Osteoblast (primary cell): ENCODE measurements at regions not wholly inside any gene's neighbourhood (a gene's known extent, or its start where the extent isn't known, plus 50 kb on each side); places are given as distances from the start of the nearest gene placed in this dataset.
"Not testable (repeated sequence)": the region's sequence is repeated elsewhere in the genome, so short reads cannot be mapped to it uniquely, and the experiment has no call there.

Experiments used
- DNase-seq: peaks from one replicate; pipeline ENCODE4 v3.0.0; 2011; ENCODE audit warnings: low spot score, mixed read lengths; ENCODE audit not compliant: insufficient read length; ENCODE audit errors: missing footprints
- H2AFZ ChIP-seq: 2 replicates; pipeline ENCODE4 v1.6.0; 2011; ENCODE audit warnings: mild to moderate bottlenecking, low read length
- H3K27ac ChIP-seq: 2 replicates; pipeline ENCODE4 v1.5.1; 2011; ENCODE audit warnings: mild to moderate bottlenecking, low read depth, low read length, moderate library complexity
- H3K27me3 ChIP-seq: 2 replicates; pipeline ENCODE4 v1.6.0; 2012; ENCODE audit warnings: mild to moderate bottlenecking, control low read depth, inconsistent platforms, low read length, moderate library complexity; ENCODE audit not compliant: insufficient read depth
- H3K36me3 ChIP-seq: 2 replicates; pipeline ENCODE4 v1.5.1; 2011; ENCODE audit warnings: mild to moderate bottlenecking, low read length, control low read depth, moderate library complexity; ENCODE audit not compliant: insufficient read depth
- H3K4me1 ChIP-seq: 2 replicates; pipeline ENCODE4 v1.5.1; 2011; ENCODE audit warnings: mild to moderate bottlenecking, low read length, control low read depth, moderate library complexity; ENCODE audit not compliant: insufficient read depth
- H3K4me2 ChIP-seq: 2 replicates; pipeline ENCODE4 v1.6.0; 2011; ENCODE audit warnings: mild to moderate bottlenecking, low read length; ENCODE audit not compliant: insufficient read depth
- H3K4me3 ChIP-seq: fragments of 200-600 bp; sonication (generic); 3 replicates; pipeline ENCODE4 v1.5.1; 2012; ENCODE audit warnings: mild to moderate bottlenecking, low read length, inconsistent platforms; ENCODE audit not compliant: insufficient read depth
- H3K79me2 ChIP-seq: 2 replicates; pipeline ENCODE4 v1.6.0; 2012; ENCODE audit warnings: mild to moderate bottlenecking, low read length, control low read depth, inconsistent platforms; ENCODE audit not compliant: insufficient read depth
- H3K9me3 ChIP-seq: 2 replicates; pipeline ENCODE4 v1.5.1; 2011; ENCODE audit warnings: low read depth, low read length, control low read depth
- H4K20me1 ChIP-seq: 2 replicates; pipeline ENCODE4 v1.6.0; 2012; ENCODE audit warnings: mild to moderate bottlenecking, low read length, control low read depth; ENCODE audit not compliant: insufficient read depth
- CTCF ChIP-seq: IDR thresholded peaks from 2 replicates; pipeline ENCODE4 v1.5.1; 2011; ENCODE audit warnings: mild to moderate bottlenecking, low read depth, low read length, moderate library complexity; ENCODE audit errors: extremely low read depth

GRCh38 chr12:94829552-94829951, 173.9 kb downstream of the NDUFA12 start:
- Histone ChIP-seq H3K4me3 (no peak overlapping the region), H3K4me2 (no peak overlapping the region), H3K27me3 (peaks cover 9% of the 10 kb centered on the region), H3K79me2 (no peaks in the 10 kb centered on the region), H3K36me3 (no peaks in the 10 kb centered on the region), H2AFZ (peak overlapping the region; percentile 76), H3K27ac (no peak overlapping the region), H4K20me1 (no peaks in the 10 kb centered on the region), H3K4me1 (peaks cover 3% of the 10 kb centered on the region), H3K9me3 (no peaks in the 10 kb centered on the region)
- DNase-seq = no peak
- TF ChIP-seq CTCF = no peak

GRCh38 chr12:94819011-94819410, 168.7 kb upstream of the TMCC3 start:
- Histone ChIP-seq H3K79me2 (no peaks in the 10 kb centered on the region), H3K27me3 (peaks cover 4% of the 10 kb centered on the region), H4K20me1 (no peaks in the 10 kb centered on the region), H3K4me1 (no peaks in the 10 kb centered on the region), H2AFZ (no peak overlapping the region), H3K9me3 (no peaks in the 10 kb centered on the region), H3K4me2 (no peak overlapping the region), H3K36me3 (no peaks in the 10 kb centered on the region), H3K4me3 (no peak overlapping the region), H3K27ac (no peak overlapping the region)
- no peak for DNase-seq
- TF ChIP-seq CTCF = no peak

GRCh38 chr12:94817695-94818075, 167.3 kb upstream of the TMCC3 start:
- no peaks in the 10 kb centered on the region for H3K36me3 ChIP-seq
- H4K20me1 ChIP-seq = no peaks in the 10 kb centered on the region
- H3K4me2 ChIP-seq = no peak overlapping the region
- H2AFZ ChIP-seq = no peak overlapping the region
- H3K27me3 ChIP-seq = peaks cover 4% of the 10 kb centered on the region
- H3K4me3 ChIP-seq = no peak overlapping the region
- TF ChIP-seq CTCF = no peak
- H3K9me3 ChIP-seq = peaks cover 6% of the 10 kb centered on the region
- H3K79me2 ChIP-seq = no peaks in the 10 kb centered on the region
- DNase-seq = peak; percentile 17
- no peaks in the 10 kb centered on the region for H3K4me1 ChIP-seq
- H3K27ac ChIP-seq = no peak overlapping the region

GRCh38 chr12:94817201-94817600, 166.8 kb upstream of the TMCC3 start:
- H3K4me3 ChIP-seq, H3K27ac ChIP-seq, H3K4me1 ChIP-seq, DNase-seq, H3K79me2 ChIP-seq, H4K20me1 ChIP-seq, H2AFZ ChIP-seq, H3K9me3 ChIP-seq, H3K27me3 ChIP-seq, H3K4me2 ChIP-seq, H3K36me3 ChIP-seq: not testable (repeated sequence)

- H2AFZ ChIP-seq, H3K4me2 ChIP-seq, H3K4me3 ChIP-seq, DNase-seq, H3K4me1 ChIP-seq, H3K79me2 ChIP-seq, H4K20me1 ChIP-seq, H3K27ac ChIP-seq, H3K27me3 ChIP-seq, H3K36me3 ChIP-seq: not testable (repeated sequence)
- H3K9me3 ChIP-seq = peaks cover 10% of the 10 kb centered on the region
Measured at GRCh38 chr12:94816746-94817145, 166.4 kb upstream of the TMCC3 start.
